H1 (cell line): ENCODE measurements at regions not wholly inside any gene's neighbourhood (a gene's known extent, or its start where the extent isn't known, plus 50 kb on each side); places are given as distances from the start of the nearest gene placed in this dataset.
A peak's percentile ranks its signal among the peaks of the same experiment; 100 is the strongest.

Source experiments
- CTCF ChIA-PET: fragments of 300-600 bp; sonication (Branson Sonifier 250); formaldehyde crosslinking; loops from one replicate; lab custom pipeline; 2021; ENCODE audit not compliant: partially characterized antibody; lab: Charles Lee
- POLR2A ChIA-PET: fragments of 300-600 bp; sonication (Branson Sonifier 250); formaldehyde crosslinking; loops from one replicate; lab custom pipeline; 2021; ENCODE audit warnings: inconsistent platforms; ENCODE audit not compliant: partially characterized antibody; lab: Charles Lee
- DNase-seq, 2 experiments: peaks; one replicate each; pipeline versions ENCODE4 v3.0.0 to v3.0.0-alpha.2; 2010 to 2022; ENCODE audit warnings: low spot score in 2 of 2, low read depth in 1 of 2, mixed read lengths in 1 of 2
- FAIRE-seq: peaks from 2 replicates; lab custom pipeline; 2011; peaks lifted over from hg19 to GRCh38; lab: Jason Lieb, UNC
- H2AFZ ChIP-seq: 2 replicates; pipeline ENCODE4 v1.8.1; 2012; ENCODE audit warnings: low read length, inconsistent platforms
- H2AK5ac ChIP-seq: 2 replicates; pipeline ENCODE4 v1.6.1; 2013; ENCODE audit warnings: low read depth, low read length
- H2BK120ac ChIP-seq: replicated peaks from 2 replicates; pipeline ENCODE3; 2013; ENCODE audit warnings: low read depth, low read length, inconsistent platforms
- H2BK12ac ChIP-seq: 2 replicates; pipeline ENCODE4 v1.6.1; 2013; ENCODE audit warnings: low read depth, low read length
- H2BK15ac ChIP-seq: 2 replicates; pipeline ENCODE4 v1.6.1; 2013; ENCODE audit warnings: low read length
- H2BK20ac ChIP-seq: 2 replicates; pipeline ENCODE4 v1.6.1; 2013; ENCODE audit warnings: low read length
- H2BK5ac ChIP-seq: 2 replicates; pipeline ENCODE4 v1.6.1; 2013; ENCODE audit warnings: low read depth, low read length
- H3K14ac ChIP-seq: 2 replicates; pipeline ENCODE4 v1.6.1; 2013; ENCODE audit warnings: inconsistent platforms; ENCODE audit not compliant: insufficient read length
- H3K18ac ChIP-seq: 2 replicates; pipeline ENCODE4 v1.6.1; 2013; ENCODE audit warnings: low read length; ENCODE audit errors: extremely low read depth
- H3K23ac ChIP-seq: 2 replicates; pipeline ENCODE4 v1.6.1; 2013; ENCODE audit warnings: inconsistent platforms; ENCODE audit not compliant: insufficient read length
- H3K23me2 ChIP-seq: 2 replicates; pipeline ENCODE4 v1.6.1; 2013; ENCODE audit warnings: low read depth, low read length
- H3K27ac ChIP-seq: 2 replicates; pipeline ENCODE4 v1.6.1; 2011; ENCODE audit warnings: low read depth, low read length, inconsistent platforms
- H3K27me3 ChIP-seq, 4 experiments: replicated peaks in 1 of 4; 1 replicate in 1 of 4; 2 replicates in 3 of 4; pipeline versions ENCODE4 v1.6.1 to v1.8.1; 2011 to 2013; ENCODE audit warnings: low read length in 3 of 4, mild to moderate bottlenecking in 3 of 4, inconsistent platforms in 2 of 4, mixed read lengths in 2 of 4, moderate library complexity in 1 of 4; ENCODE audit not compliant: control insufficient read depth in 3 of 4, insufficient read depth in 3 of 4; ENCODE audit errors: extremely low read depth in 1 of 4
- H3K36me3 ChIP-seq, 4 experiments: 2 replicates each; pipeline versions ENCODE4 v1.6.1 to v1.8.1; 2011 to 2013; ENCODE audit warnings: mild to moderate bottlenecking in 4 of 4, low read length in 3 of 4, moderate library complexity in 2 of 4, control low read depth in 1 of 4, inconsistent platforms in 1 of 4; ENCODE audit not compliant: insufficient read depth in 4 of 4, control insufficient read depth in 2 of 4
- H3K4ac ChIP-seq: replicated peaks from 2 replicates; pipeline ENCODE3; 2013; ENCODE audit warnings: low read length, low read depth, mixed read lengths, inconsistent platforms; ENCODE audit not compliant: insufficient read length
- H3K4me1 ChIP-seq, 4 experiments: replicated peaks in 1 of 4; 1 replicate in 1 of 4; 2 replicates in 3 of 4; pipeline versions ENCODE4 v1.6.1 to v1.8.1; 2011 to 2013; ENCODE audit warnings: low read length in 3 of 4, inconsistent platforms in 2 of 4, mixed read lengths in 1 of 4; ENCODE audit not compliant: insufficient read depth in 4 of 4, control insufficient read depth in 3 of 4
- H3K4me2 ChIP-seq, 2 experiments: 2 replicates each; pipeline versions ENCODE4 v1.6.1 to v1.8.1; 2011 to 2013; ENCODE audit warnings: low read depth in 2 of 2, low read length in 2 of 2, control low read depth in 1 of 2, inconsistent platforms in 1 of 2, mild to moderate bottlenecking in 1 of 2; ENCODE audit not compliant: insufficient read depth in 1 of 2
- H3K4me3 ChIP-seq, 4 experiments: fragments of 200-600, 300-600 bp in 1 of 4; sonication (generic), shearing (Covaris generic), sonication (Bioruptor Twin) in 1 of 4; 2 replicates each; pipeline versions ENCODE4 v1.5.1 to v1.8.1; 2011 to 2016; ENCODE audit warnings: low read length in 4 of 4, low read depth in 3 of 4, control low read depth in 2 of 4, inconsistent platforms in 2 of 4, mild to moderate bottlenecking in 2 of 4, mixed read lengths in 1 of 4, moderate library complexity in 1 of 4; ENCODE audit not compliant: insufficient read depth in 2 of 4; ENCODE audit errors: extremely low read depth in 1 of 4
- H3K56ac ChIP-seq: replicated peaks from 2 replicates; pipeline ENCODE3; 2013; ENCODE audit warnings: low read depth, mild to moderate bottlenecking, mixed read lengths, low read length, inconsistent platforms; ENCODE audit not compliant: insufficient read length
- H3K79me1 ChIP-seq: 2 replicates; pipeline ENCODE4 v1.6.1; 2013; ENCODE audit warnings: low read depth, low read length, control low read depth
- H3K79me2 ChIP-seq, 2 experiments: 2 replicates each; pipeline versions ENCODE4 v1.6.1 to v1.8.1; 2012 to 2013; ENCODE audit warnings: low read length in 2 of 2, mild to moderate bottlenecking in 2 of 2, inconsistent platforms in 1 of 2; ENCODE audit not compliant: insufficient read depth in 2 of 2, control insufficient read depth in 1 of 2
- H3K9ac ChIP-seq, 4 experiments: replicated peaks in 1 of 4; 1 replicate in 1 of 4; 2 replicates in 3 of 4; pipeline versions ENCODE4 v1.6.1 to v1.8.1; 2011 to 2013; ENCODE audit warnings: low read depth in 3 of 4, low read length in 3 of 4, control low read depth in 2 of 4, mild to moderate bottlenecking in 2 of 4, moderate library complexity in 2 of 4, inconsistent platforms in 1 of 4; ENCODE audit errors: extremely low read depth in 1 of 4
- H3K9me3 ChIP-seq, 2 experiments: 2 replicates each; pipeline versions ENCODE4 v1.6.1 to v1.8.1; 2012 to 2013; ENCODE audit warnings: mild to moderate bottlenecking in 2 of 2, moderate library complexity in 2 of 2, control low read depth in 1 of 2, inconsistent platforms in 1 of 2, low read depth in 1 of 2, low read length in 1 of 2, mixed read lengths in 1 of 2; ENCODE audit not compliant: insufficient read depth in 2 of 2
- H4K20me1 ChIP-seq, 2 experiments: replicated peaks in 1 of 2; 2 replicates each; pipeline versions ENCODE3 to v1.8.1; 2011 to 2013; ENCODE audit warnings: inconsistent platforms in 2 of 2, low read length in 2 of 2, mild to moderate bottlenecking in 1 of 2; ENCODE audit not compliant: insufficient read depth in 2 of 2, control insufficient read depth in 1 of 2
- H4K5ac ChIP-seq: 2 replicates; pipeline ENCODE4 v1.6.1; 2013; ENCODE audit warnings: low read length, low read depth, mixed read lengths, inconsistent platforms; ENCODE audit not compliant: insufficient read length
- H4K8ac ChIP-seq: 2 replicates; pipeline ENCODE4 v1.8.0; 2013; ENCODE audit warnings: mild to moderate bottlenecking, moderate library complexity, low read length, inconsistent platforms; ENCODE audit not compliant: insufficient read depth; ENCODE audit errors: extremely low read depth
- H4K91ac ChIP-seq: replicated peaks from 2 replicates; pipeline ENCODE3; 2013; ENCODE audit warnings: low read length, mixed read lengths, inconsistent platforms; ENCODE audit not compliant: insufficient read length
- ASH2L ChIP-seq: fragments of 200-600, 300-600 bp; sonication (generic); IDR thresholded peaks from one replicate; pipeline ENCODE4 v1.7.1; 2017; ENCODE audit warnings: low read length
- CBX5 ChIP-seq: fragments of 300-800, 300-1000 bp; sonication (generic); IDR thresholded peaks from 2 replicates; pipeline ENCODE4 v1.7.1; 2016; ENCODE audit warnings: antibody characterized with exemption, low read length, low read depth
- CHD2 ChIP-seq: IDR thresholded peaks from 2 replicates; pipeline ENCODE4 v1.6.1; 2012; ENCODE audit warnings: low read length, improper control_type of control experiment
- GTF2F1 ChIP-seq: IDR thresholded peaks from 2 replicates; pipeline ENCODE4 v1.6.1; 2012; ENCODE audit warnings: low read depth, low read length, improper control_type of control experiment, borderline replicate concordance
- HDAC2 ChIP-seq, 2 experiments: fragments of 300-600 bp in 1 of 2; sonication (generic) in 1 of 2; IDR thresholded peaks; 2 replicates each; pipeline ENCODE4 v1.6.1; 2011 to 2012; ENCODE audit warnings: low read depth in 2 of 2, low read length in 2 of 2, mild to moderate bottlenecking in 2 of 2, moderate library complexity in 2 of 2, borderline replicate concordance in 1 of 2, inconsistent platforms in 1 of 2
- KDM1A ChIP-seq: fragments of 200-600, 300-600 bp; sonication (generic); IDR thresholded peaks from 2 replicates; pipeline ENCODE4 v1.7.1; 2016; ENCODE audit warnings: mild to moderate bottlenecking, low read length, borderline replicate concordance
- RXRA ChIP-seq: IDR thresholded peaks from 2 replicates; pipeline ENCODE4 v1.6.1; 2011; ENCODE audit warnings: low read depth, mild to moderate bottlenecking, low read length, moderate library complexity; ENCODE audit not compliant: insufficient read depth
- SUZ12 ChIP-seq: fragments of 200-600 bp; sonication (generic); IDR thresholded peaks from 2 replicates; pipeline ENCODE4 v1.6.1; 2012; ENCODE audit warnings: mild to moderate bottlenecking, inconsistent platforms, low read length, moderate library complexity, mixed read lengths
- TCF12 ChIP-seq: IDR thresholded peaks from 2 replicates; pipeline ENCODE4 v1.6.1; 2011; ENCODE audit warnings: low read depth, mild to moderate bottlenecking, low read length
- TEAD4 ChIP-seq: IDR thresholded peaks from 2 replicates; pipeline ENCODE4 v1.6.1; 2012; ENCODE audit warnings: low read depth, low read length, inconsistent platforms, mixed read lengths
- WGBS, 2 experiments: shearing (Covaris generic) in 1 of 2; methylation state at CpG; one replicate each; pipeline versions ENCODE4 v1.1.6 to v1.1.7; 2013 to 2015; ENCODE audit warnings: low lambda C conversion rate in 2 of 2, mixed read lengths in 2 of 2, inconsistent platforms in 1 of 2, low coverage in 1 of 2, missing lambda C conversion rate in 1 of 2; ENCODE audit not compliant: insufficient replicate concordance in 2 of 2, insufficient coverage in 1 of 2, insufficient read length in 1 of 2; ENCODE audit errors: extremely low coverage in 1 of 2, missing lambda C conversion rate in 1 of 2; 5-methylcytosine and 5-hydroxymethylcytosine counted together

DNA sequence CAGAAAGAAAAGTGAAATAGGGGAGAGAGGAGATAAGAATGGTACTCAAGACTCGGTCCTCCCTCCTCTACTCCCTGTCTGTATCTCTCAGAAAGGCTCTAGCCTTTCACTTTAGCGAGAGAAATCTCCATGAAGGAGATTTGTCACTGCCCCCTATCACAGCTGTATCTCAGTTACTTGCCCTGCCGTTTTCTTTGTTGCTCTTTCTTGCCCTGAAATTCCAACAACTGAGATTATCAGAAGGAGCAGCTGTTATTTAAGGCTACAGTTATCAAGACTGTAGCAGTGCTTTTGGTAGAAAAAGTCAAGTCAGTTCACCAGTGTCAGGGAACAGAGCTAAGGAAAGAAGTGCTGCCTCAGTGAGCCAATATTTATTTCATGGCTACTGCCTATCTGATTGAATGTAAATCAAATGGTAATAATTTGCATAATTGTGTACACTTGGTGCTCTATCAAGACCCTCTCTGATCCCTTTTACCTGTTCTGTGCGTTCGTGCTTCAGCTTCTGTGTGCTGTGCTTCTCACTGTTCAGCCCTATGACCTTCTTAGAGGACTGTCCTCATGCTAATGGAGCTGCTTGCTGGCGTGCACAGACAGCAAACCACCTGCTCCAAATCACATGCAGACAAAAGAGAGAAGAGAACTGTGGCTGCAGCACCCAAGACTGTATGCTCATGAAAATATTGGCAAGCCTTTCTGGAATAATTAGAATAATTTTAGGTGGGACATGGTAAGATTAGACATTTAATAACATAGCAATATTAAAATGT lies 180.2 kb upstream of the FAM3C start:
- no peaks in the 10 kb centered on the region for H3K36me3 ChIP-seq
- ChIA-PET CTCF (interaction anchor here (0.6 kb wide), 1 partner anchor 17 kb away, joined by 3 read pairs; no protein-coding TSS in a partner anchor), POLR2A (no interaction called here)
- no peak overlapping the region for H4K8ac ChIP-seq
- no peak overlapping the region for H3K23ac ChIP-seq
- H3K27ac ChIP-seq, result no peak overlapping the region
- H2BK12ac ChIP-seq, result no peak overlapping the region
- H3K18ac ChIP-seq, result no peak overlapping the region
- H4K91ac ChIP-seq, result no peak overlapping the region
- H3K56ac ChIP-seq, result no peak overlapping the region
- no peak for DNase-seq
- no peaks in the 10 kb centered on the region for H3K27me3 ChIP-seq
- WGBS, 2 experiments, result 81% methylated on average over 6 of the region's 6 CpGs; no CpG with 5 or more reads in 1 of the 2 experiments
- H3K79me1 ChIP-seq, result no peaks in the 10 kb centered on the region
- no peak for FAIRE-seq
- H3K4ac ChIP-seq, result no peak overlapping the region
- no peak overlapping the region for H2AK5ac ChIP-seq
- H2BK120ac ChIP-seq, result no peak overlapping the region
- no peaks in the 10 kb centered on the region for H3K9me3 ChIP-seq
- H2BK5ac ChIP-seq, result no peak overlapping the region
- peak overlapping the region; percentile 26; the same call in 1 of the 2 replicates for H2BK20ac ChIP-seq
- H4K5ac ChIP-seq, result no peak overlapping the region
- no peaks in the 10 kb centered on the region for H3K79me2 ChIP-seq
- H2AFZ ChIP-seq, result peak overlapping the region; percentile 62
- H3K4me2 ChIP-seq, result no peak overlapping the region
- H3K9ac ChIP-seq, result no peak overlapping the region
- no peaks in the 10 kb centered on the region for H3K23me2 ChIP-seq
- no peaks in the 10 kb centered on the region for H4K20me1 ChIP-seq
- no peak overlapping the region for H2BK15ac ChIP-seq
- H3K14ac ChIP-seq, result no peak overlapping the region
- no peak overlapping the region for H3K4me3 ChIP-seq
- H3K4me1 ChIP-seq, result peaks cover 0 to 6% (median 0%) of the 10 kb centered on the region in 4 experiments; a peak in 1 of 7 replicates
- TF ChIP-seq HDAC2 (IDR thresholded peaks at IDR 0.05; ENCODE audit: borderline replicate concordance in 1 of 2, low read depth in 2 of 2, low read length in 2 of 2) (no peak), SUZ12 (no peak), TCF12 (no peak), TEAD4 (no peak), RXRA (no peak), CHD2 (no peak), GTF2F1 (no peak), CBX5 (no peak), KDM1A (no peak), ASH2L (no peak)
